ENCODE measurements at regions not wholly inside any gene's neighbourhood (a gene's known extent, or its start where the extent isn't known, plus 50 kb on each side); places are given as distances from the start of the nearest gene placed in this dataset.

GRCh38 chr12:46950094-46950493 is 124.3 kb upstream of the SLC38A4 start:
- no peaks in the 10 kb centered on the region for H3K36me3 Mint-ChIP-seq (ENCODE audit: low read depth)
- H3K9me3 Mint-ChIP-seq (ENCODE audit: low read depth): no peaks in the 10 kb centered on the region
- DNase-seq (ENCODE audit: low spot score): no peak
- TF ChIP-seq, protein P1, sequence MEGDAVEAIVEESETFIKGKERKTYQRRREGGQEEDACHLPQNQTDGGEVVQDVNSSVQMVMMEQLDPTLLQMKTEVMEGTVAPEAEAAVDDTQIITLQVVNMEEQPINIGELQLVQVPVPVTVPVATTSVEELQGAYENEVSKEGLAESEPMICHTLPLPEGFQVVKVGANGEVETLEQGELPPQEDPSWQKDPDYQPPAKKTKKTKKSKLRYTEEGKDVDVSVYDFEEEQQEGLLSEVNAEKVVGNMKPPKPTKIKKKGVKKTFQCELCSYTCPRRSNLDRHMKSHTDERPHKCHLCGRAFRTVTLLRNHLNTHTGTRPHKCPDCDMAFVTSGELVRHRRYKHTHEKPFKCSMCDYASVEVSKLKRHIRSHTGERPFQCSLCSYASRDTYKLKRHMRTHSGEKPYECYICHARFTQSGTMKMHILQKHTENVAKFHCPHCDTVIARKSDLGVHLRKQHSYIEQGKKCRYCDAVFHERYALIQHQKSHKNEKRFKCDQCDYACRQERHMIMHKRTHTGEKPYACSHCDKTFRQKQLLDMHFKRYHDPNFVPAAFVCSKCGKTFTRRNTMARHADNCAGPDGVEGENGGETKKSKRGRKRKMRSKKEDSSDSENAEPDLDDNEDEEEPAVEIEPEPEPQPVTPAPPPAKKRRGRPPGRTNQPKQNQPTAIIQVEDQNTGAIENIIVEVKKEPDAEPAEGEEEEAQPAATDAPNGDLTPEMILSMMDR (IDR thresholded peaks at IDR 0.05): no peak
- no peak overlapping the region for H3K4me3 Mint-ChIP-seq (ENCODE audit: unreplicated experiment)
- H3K4me1 Mint-ChIP-seq (ENCODE audit: low read depth): peaks cover 14% of the 10 kb centered on the region
- no peaks in the 10 kb centered on the region for H3K27me3 Mint-ChIP-seq (ENCODE audit: low read depth)
- H3K27ac Mint-ChIP-seq (ENCODE audit: unreplicated experiment): no peak overlapping the region

- no peak overlapping the region for H3K27ac Mint-ChIP-seq (ENCODE audit: unreplicated experiment)
- no peaks in the 10 kb centered on the region for H3K27me3 Mint-ChIP-seq (ENCODE audit: low read depth)
- TF ChIP-seq, protein P1 (IDR thresholded peaks at IDR 0.05): no peak
- H3K4me1 Mint-ChIP-seq (ENCODE audit: low read depth): peaks cover 14% of the 10 kb centered on the region
- no peaks in the 10 kb centered on the region for H3K36me3 Mint-ChIP-seq (ENCODE audit: low read depth)
- no peak for DNase-seq (ENCODE audit: low spot score)
- no peaks in the 10 kb centered on the region for H3K9me3 Mint-ChIP-seq (ENCODE audit: low read depth)
- no peak overlapping the region for H3K4me3 Mint-ChIP-seq (ENCODE audit: unreplicated experiment)
Measured at GRCh38 chr12:46952880-46953483, 126.4 kb upstream of the PCED1B start.

DNA sequence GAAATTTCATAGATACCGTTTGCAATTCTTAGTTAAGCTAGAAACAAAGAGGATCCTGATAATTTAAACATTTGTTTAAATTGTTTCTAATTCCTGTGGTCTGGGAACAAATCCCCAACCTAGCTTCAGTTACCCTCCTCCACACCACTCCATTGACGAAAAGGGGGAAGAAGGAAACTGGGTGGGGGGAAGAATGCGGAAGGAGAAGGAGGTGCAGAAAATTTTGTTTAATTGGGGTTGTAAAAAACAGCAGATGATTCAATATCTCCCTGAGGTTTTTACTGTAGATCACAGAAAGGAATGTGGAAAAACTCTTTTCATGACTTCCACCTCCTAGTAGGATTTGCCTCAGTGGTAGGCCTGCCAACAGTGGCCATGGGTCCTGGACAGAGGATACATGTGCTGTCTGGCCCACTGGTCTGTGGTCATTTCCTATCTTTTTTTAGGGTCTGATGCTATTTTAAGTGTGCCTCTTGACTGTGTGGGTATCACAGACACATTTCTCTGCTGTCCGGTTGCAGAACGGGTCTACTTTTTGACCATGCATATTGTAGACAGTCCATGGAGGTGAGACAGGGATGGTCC is 122.9 kb upstream of the PCED1B start:
- Mint-ChIP-seq H3K27ac (ENCODE audit: unreplicated experiment) (no peak overlapping the region), H3K36me3 (ENCODE audit: low read depth) (no peaks in the 10 kb centered on the region), H3K4me1 (ENCODE audit: low read depth) (peaks cover 16% of the 10 kb centered on the region), H3K27me3 (ENCODE audit: low read depth) (no peaks in the 10 kb centered on the region), H3K4me3 (ENCODE audit: unreplicated experiment) (no peak overlapping the region), H3K9me3 (ENCODE audit: low read depth) (no peaks in the 10 kb centered on the region)
- DNase-seq (ENCODE audit: low spot score): no peak
- TF ChIP-seq, protein P1 (IDR thresholded peaks at IDR 0.05): no peak

DNA sequence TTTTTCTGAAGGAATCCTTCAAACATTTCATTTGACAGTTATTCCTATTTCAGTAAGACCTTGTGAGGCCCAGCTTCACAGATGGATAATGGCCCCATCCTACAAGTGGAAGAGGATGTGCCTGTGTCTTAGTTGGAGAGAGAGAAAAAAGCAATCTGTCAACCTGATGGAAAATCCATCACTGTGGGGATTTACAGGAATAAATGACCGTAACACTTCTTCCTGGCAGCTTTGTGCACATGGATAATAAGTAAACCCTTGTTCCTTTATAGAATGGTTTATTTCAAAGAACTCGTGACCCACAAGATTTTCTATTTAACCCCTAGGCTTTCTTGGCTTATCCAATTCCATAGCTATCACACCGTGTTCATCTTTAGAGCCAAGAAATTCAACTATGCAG is 121.4 kb upstream of the PCED1B start:
- Mint-ChIP-seq H3K36me3 (ENCODE audit: low read depth) (no peaks in the 10 kb centered on the region), H3K4me1 (ENCODE audit: low read depth) (peaks cover 13% of the 10 kb centered on the region), H3K27ac (ENCODE audit: unreplicated experiment) (no peak overlapping the region), H3K27me3 (ENCODE audit: low read depth) (no peaks in the 10 kb centered on the region), H3K9me3 (ENCODE audit: low read depth) (no peaks in the 10 kb centered on the region), H3K4me3 (ENCODE audit: unreplicated experiment) (no peak overlapping the region)
- TF ChIP-seq, protein P1 (IDR thresholded peaks at IDR 0.05): no peak
- no peak for DNase-seq (ENCODE audit: low spot score)

DNA sequence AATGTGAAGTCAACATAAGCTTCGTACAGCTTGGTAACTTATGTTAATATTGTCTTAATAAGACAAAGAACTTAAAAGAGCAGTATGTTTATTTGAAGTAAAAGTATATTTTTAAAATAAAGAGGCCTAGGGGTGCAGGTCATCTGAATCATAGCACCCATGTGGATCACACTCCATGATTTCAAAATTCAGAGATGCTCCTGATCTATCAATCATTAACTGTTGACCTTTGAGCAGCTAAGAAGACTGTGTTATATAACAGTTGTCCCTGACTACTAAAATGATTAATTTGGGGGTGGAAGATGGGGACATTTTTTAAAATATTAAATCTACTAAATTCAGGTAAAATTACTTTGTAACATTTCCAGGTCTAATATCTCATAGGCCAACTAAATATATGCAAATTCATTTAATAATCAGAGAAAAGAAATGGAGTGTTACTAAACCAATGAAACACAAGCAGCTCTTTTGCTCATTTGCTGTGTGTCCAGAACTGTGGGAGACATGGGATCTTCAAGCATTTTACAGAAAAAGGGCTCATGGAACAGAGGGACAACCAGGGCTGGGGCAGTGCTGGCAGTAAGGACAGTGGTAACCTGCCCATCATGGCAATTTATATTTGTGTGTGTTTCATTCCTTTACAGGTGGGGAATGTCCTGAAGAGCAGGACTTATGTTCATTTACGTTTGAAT is 120.7 kb upstream of the PCED1B start:
- no peak overlapping the region for H3K4me3 Mint-ChIP-seq (ENCODE audit: unreplicated experiment)
- no peaks in the 10 kb centered on the region for H3K36me3 Mint-ChIP-seq (ENCODE audit: low read depth)
- H3K9me3 Mint-ChIP-seq (ENCODE audit: low read depth): no peaks in the 10 kb centered on the region
- H3K27ac Mint-ChIP-seq (ENCODE audit: unreplicated experiment): no peak overlapping the region
- TF ChIP-seq, protein P1 (IDR thresholded peaks at IDR 0.05): no peak
- no peaks in the 10 kb centered on the region for H3K27me3 Mint-ChIP-seq (ENCODE audit: low read depth)
- DNase-seq (ENCODE audit: low spot score): no peak
- peaks cover 11% of the 10 kb centered on the region for H3K4me1 Mint-ChIP-seq (ENCODE audit: low read depth)

All from chondrocyte (in vitro differentiated cells).